ENCODE measurements at regions not wholly inside any gene's neighbourhood (a gene's known extent, or its start where the extent isn't known, plus 50 kb on each side); places are given as distances from the start of the nearest gene placed in this dataset.
A peak's percentile ranks its signal among the peaks of the same experiment; 100 is the strongest.
"Not testable (repeated sequence)": the region's sequence is repeated elsewhere in the genome, so short reads cannot be mapped to it uniquely, and the experiment has no call there.

- no peak for DNase-seq (ENCODE audit: low read depth in 2 of 2)
Observed at GRCh38 chr1:157326173-157326859, 188.1 kb upstream of the ETV3 start.

- no peak for DNase-seq (ENCODE audit: low read depth in 2 of 2)
Observed at GRCh38 chr1:157325220-157325619, 187.0 kb upstream of the ETV3 start.

GRCh38 chr1:157321972-157322371 is 183.8 kb upstream of the ETV3 start:
- not testable (repeated sequence) for DNase-seq (ENCODE audit: low read depth in 2 of 2)

GRCh38 chr1:157319567-157319966 is 181.4 kb upstream of the ETV3 start:
- no peak for DNase-seq (ENCODE audit: low read depth in 2 of 2)

GRCh38 chr1:157317229-157317628 is 179.0 kb upstream of the ETV3 start:
- not testable (repeated sequence) for DNase-seq (ENCODE audit: low read depth in 2 of 2)

GRCh38 chr1:157315544-157315943 is 177.3 kb upstream of the ETV3 start:
- no peak for DNase-seq (ENCODE audit: low read depth in 2 of 2)

- DNase-seq (ENCODE audit: low read depth in 2 of 2), result no peak
Observed at GRCh38 chr1:157314408-157314807, 176.2 kb upstream of the ETV3 start.

GRCh38 chr1:157313240-157313807 is 175.1 kb upstream of the ETV3 start:
- no peak for DNase-seq (ENCODE audit: low read depth in 2 of 2)

GRCh38 chr1:157312082-157312812 is 174.1 kb upstream of the ETV3 start:
- peak; percentile 3 to 29 for DNase-seq (ENCODE audit: low read depth in 2 of 2)

- no peak for DNase-seq (ENCODE audit: low read depth in 2 of 2)
Observed at GRCh38 chr1:157311730-157312081, 173.5 kb upstream of the ETV3 start.

GRCh38 chr1:157310805-157311729 is 172.9 kb upstream of the ETV3 start:
- peak; percentile 11 to 14 for DNase-seq (ENCODE audit: low read depth in 2 of 2)

- DNase-seq (ENCODE audit: low read depth in 2 of 2), result no peak
Observed at GRCh38 chr1:157310401-157310800, 172.2 kb upstream of the ETV3 start.

- DNase-seq (ENCODE audit: low read depth in 2 of 2), result no peak
Observed at GRCh38 chr1:157307491-157307890, 169.3 kb upstream of the ETV3 start.

- DNase-seq (ENCODE audit: low read depth in 2 of 2), result no peak
Observed at GRCh38 chr1:157306896-157307295, 168.7 kb upstream of the ETV3 start.

- no peak for DNase-seq (ENCODE audit: low read depth in 2 of 2)
Observed at GRCh38 chr1:157304271-157304670, 166.1 kb upstream of the ETV3 start.

GRCh38 chr1:157302724-157303123 is 164.5 kb upstream of the ETV3 start:
- DNase-seq (ENCODE audit: low read depth in 2 of 2), result no peak

- DNase-seq (ENCODE audit: low read depth in 2 of 2), result no peak
Observed at GRCh38 chr1:157302199-157302497, 164.0 kb upstream of the ETV3 start.

GRCh38 chr1:157301477-157302198 is 163.4 kb upstream of the ETV3 start:
- DNase-seq (ENCODE audit: low read depth in 2 of 2), result no peak

GRCh38 chr1:157294387-157295145 is 156.4 kb upstream of the ETV3 start:
- DNase-seq (ENCODE audit: low read depth in 2 of 2), result not testable (repeated sequence)

- DNase-seq (ENCODE audit: low read depth in 2 of 2), result no peak
Observed at GRCh38 chr1:157292809-157293564, 154.8 kb upstream of the ETV3 start.
